Umbilical cord (tissue), 1 donor: ENCODE measurements at regions not wholly inside any gene's neighbourhood (a gene's known extent, or its start where the extent isn't known, plus 50 kb on each side); places are given as distances from the start of the nearest gene placed in this dataset.

Experiments
- DNase-seq: peaks from one replicate; pipeline ENCODE4 v3.0.0-alpha.2; 2015; ENCODE audit warnings: low spot score

DNA sequence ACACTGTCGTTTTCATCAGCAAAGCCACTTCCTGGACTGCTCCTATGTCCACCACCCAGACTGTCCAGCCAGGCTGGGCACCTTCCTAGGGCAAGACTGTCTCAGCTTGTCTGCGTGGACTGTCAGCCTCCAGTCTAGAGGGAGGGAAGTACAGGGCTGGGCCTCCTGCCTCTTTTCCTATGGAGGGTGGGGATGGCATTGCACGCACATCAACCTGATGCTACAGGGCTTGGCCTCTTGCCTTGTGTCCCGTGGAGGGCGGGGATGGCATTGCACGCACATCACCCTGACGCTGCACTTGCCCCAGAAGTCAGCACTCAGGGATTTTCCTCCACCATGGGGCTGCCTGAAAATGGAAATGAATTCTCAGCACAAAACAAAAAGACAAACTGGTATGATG, 304.2 kb upstream of the CDH4 start:
- DNase-seq, result no peak

DNA sequence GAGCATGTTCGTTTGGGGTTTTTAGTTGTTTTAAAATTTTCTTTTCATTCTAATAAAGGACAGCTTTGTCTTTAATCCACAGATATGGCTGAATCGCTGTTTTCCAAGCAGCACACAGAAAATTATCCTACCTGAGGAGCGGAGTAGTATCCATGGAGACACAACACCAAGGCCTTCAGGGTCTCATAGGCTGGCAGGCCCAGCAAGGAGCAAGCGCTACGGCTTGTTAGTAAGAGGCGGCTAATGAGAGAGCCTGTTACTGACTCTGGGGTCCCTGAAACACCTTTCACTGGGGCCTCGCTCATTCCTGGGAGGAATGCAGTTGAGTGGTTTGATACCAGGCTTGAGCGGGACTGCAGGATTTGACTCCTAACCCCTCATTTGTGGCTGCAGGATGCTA, 303.8 kb upstream of the CDH4 start:
- no peak for DNase-seq

DNA sequence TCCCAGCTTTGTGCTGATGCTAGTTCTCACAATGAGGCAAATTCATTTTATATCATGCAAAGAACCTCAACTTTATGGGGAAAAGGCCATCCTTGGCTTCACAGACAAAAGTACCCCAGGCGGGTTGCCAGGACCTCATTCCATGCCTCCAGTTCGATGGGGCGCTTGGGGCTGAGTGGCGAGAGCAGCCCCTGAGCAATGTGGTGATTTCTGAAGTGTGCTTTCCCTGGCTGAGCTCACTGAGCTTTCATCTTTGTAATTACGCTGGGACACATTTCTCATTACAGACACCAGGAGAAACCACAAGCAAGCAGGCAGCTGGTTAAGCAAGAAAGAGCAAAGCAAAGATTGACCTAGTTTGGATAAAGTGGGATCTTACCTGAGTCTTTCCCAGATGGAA, 301.5 kb upstream of the CDH4 start:
- no peak for DNase-seq

DNA sequence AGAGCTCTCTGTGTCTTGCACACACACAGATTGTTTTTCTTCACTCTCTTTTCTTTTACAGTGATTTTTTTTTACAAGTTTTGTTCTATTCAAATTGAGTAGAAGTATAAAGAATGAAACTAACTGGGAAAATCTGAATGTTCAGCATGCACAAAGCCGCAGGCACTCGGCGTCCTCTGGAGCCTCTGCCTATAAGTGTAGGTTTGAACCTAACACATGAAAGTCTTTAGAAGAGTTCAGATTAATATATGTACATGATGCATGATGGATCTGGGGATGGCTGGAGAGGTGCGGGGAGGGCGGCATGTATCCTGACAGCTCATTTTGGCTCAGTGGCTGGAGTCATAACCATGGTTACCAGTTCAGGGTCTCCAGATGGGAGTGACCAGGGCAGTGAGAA, 301.1 kb upstream of the CDH4 start:
- no peak for DNase-seq

DNA sequence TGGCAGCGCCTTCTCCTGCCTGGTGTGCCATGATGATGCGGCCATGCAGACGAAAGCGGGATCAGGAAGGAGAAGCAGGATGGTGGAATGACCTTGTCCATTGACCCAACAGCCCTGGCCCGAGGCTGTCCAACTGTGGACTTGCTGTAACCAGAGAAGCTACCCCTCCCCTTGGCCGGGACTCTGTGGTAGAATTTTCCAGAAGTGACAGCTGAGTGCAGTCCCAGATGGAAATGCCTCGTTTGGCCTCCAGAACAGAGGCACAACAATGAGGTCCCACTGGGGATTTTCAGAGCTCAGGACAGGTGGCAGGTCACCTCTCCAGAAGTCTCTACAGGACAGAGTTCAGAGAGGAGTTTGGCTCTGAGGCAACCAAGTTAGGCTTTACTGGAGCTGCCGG, 299.2 kb upstream of the CDH4 start:
- DNase-seq, result no peak

DNA sequence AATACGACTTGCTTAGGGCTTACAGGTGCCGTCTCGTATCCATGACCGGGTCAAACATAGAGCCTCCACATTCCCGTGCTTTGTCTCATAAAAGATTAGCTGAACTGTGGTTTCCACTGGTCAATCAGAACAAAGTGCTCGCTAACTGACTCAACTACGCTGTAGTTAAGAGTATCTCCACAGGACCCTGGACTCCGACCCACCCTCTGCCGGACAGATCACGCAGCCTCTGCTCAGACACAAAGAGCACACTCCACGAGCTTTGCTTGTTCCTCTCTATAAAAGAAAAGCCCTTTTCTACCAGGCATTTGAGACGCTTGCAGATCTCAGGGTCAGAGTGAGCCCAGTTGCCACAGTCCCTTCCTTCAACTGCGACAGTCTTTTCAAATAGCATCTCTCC, 298.7 kb upstream of the CDH4 start:
- no peak for DNase-seq

DNA sequence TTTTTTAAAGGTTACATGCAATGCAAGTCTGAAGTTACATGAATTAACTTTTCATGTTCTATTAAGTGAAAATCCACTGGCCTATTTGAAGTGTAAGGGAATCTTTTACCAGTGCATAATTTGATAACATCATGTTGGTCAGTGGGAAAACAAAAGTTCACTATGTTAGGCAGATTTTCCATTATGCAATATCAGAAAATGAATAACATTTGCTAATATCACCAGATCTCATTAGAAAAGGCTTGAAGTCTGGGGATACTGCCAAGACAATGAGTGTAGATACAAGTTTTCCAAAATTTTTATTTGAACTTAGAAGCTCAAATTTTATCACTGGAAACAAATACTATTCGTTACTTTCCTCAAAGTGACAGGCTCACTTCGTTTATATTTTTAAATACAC, 296.4 kb upstream of the CDH4 start:
- DNase-seq, result no peak

DNA sequence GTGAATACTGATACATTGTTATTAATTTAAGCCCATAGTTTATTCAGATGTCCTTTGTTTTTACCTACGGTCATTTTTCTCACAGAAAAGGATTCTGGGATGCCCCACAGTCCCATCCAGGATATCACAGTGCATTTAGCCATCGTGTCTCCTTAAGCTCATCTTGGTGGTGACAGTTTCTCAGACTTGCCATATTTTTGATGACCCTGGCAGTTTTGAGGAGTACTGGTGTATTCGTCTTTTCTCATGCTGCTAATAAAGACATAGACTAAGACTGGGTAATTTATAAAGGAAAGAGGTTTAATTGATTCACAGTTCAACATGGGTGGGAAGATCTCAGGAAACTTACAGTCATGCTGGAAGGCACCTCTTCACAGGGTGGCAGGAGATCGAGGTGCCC, 295.9 kb upstream of the CDH4 start:
- no peak for DNase-seq

DNA sequence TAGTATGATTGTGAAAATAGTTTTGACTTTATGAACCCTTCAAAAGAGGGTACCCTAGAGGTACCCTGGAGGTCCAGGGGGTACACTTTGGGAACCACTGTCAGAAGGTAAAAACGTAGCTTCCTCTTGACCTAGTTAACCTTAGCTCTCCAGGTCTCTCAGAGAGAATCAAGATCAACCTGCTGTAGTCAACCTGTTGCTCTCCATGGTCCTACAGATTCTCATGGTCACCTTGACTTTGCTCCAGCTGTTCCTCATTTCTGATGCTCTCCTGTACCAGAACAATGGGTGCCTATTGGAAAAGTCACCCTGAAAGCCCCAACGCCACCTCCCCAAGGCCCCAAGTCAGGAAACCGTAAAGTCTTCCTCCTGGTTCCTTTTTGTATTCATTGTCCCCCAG, 294.4 kb upstream of the CDH4 start:
- no peak for DNase-seq

DNA sequence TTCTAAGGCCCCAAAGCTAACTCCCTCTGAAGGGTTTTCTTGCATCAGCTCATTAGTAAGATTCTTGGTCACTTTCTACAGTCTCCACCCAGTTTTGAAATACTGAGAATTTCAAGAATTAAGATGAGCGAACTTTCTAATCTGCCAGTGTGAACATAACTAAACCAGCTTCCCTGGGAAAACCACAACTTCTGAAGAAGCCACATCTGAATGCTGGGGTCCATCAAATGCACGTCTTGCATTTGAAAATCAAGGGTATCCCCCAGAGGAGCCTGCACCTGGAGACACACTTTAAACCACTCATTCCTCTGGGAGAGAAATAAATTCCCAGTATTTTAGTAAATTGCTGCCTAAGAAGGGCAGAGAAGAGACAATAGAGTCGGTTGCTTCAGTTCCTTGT, 292.1 kb upstream of the CDH4 start:
- DNase-seq, result no peak

DNA sequence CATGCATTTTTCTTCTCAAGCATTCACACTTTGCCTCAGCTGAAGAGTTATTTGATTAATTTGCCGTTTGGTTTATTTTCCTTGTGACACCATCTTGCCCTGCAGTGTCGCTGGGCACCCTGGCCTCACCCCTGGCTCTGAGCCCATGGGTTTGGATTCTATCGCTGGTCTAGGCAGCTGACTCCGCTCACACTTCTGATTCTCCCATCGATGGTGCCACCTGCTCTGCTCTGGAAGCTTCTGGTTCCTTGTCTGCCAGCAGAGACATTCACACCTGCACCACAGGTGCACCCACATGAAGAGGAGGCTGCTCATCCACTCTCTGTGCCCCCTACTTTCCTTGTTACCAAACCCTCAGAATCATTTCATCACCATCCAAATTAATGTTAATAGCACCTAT, 291.6 kb upstream of the CDH4 start:
- DNase-seq, result no peak

DNA sequence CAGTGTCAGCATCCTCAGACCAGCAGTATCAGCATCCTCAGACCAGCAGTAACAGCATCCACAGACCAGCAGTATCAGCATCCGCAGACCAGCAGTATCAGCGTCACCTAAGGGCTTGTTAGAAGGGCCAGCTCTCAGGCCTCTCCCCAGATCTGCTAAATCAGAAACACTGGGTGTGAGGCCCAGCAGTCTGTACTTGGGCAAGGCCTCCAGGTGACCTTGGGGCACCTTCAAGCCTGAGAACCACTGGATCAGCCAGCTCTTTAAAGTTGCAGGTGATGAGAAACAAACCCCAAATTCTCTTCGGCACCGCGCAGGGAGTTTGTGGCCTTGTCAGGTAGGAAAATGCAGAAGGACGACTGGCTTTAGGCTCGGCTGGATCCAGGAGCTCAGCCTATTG, 290.5 kb upstream of the CDH4 start:
- no peak for DNase-seq

DNA sequence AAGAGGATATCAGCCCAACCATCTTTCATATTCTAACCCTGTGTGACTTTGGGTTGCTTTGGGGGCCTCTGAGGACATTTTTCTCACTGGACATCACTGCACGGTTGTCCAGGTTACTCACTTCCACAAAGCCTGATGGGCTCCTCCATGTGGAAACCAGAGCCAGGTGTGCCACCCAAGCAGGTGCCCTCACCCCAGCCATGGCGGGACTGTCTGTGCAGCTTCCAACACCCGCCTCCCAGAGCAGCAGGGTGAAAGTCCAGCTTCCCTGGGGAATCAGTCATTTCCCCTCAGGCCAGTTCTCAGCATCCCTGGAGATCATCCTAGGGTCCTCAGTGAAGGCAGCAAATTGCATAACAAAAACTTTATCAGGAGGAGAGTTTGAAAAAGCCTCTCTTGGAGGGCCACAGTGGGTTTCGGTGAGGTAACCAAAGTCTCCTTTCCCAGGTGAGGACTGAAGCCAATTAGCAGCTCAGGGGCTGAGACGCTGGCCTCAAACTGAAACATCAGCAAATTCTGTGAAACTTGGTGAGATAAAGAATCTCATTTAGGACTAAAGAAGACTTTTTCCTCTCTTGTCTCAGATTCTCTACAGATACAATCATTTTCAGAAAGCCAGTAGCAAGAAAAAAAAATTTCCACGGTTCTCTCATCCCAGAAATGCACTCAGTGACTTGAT, 289.6 kb upstream of the CDH4 start:
- DNase-seq, result no peak

DNA sequence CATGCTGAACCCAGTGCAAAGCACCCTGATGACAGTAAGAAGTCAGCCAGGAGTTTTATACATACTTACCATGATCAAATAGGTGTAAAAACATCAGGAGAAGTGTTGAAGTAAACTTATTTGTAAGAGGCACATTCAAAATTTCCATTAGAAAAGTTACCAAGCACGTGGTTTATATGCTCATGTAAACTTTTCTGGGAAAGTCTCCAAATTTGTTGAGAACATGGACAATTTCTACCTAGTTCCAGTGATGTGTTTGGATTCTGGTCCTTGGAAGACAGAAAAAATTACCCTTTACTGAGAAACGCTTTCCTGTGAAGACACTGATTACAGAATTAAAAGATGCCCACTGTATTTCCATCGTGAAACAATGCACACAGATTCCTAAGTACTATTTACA, 288.9 kb upstream of the CDH4 start:
- DNase-seq, result no peak

DNA sequence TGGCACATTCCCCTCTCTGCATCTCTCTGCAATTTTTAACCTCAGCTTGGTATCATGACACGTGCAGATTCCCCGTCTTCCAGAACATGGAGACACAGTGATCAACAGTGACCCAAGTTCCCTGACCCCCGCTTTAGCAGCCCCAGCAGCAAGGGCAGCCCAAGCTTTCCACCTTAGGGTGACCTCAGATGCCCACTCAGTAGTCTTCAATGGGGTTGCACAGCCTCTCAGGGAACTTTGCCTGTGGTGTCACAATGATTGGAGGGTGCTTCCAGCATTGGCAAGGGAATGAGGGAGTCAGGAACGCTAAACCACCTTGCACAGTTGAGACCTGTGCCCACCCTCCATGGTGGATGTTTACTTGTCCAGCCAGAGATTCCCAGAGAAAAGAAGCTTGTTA, 287.1 kb upstream of the CDH4 start:
- DNase-seq, result no peak

DNA sequence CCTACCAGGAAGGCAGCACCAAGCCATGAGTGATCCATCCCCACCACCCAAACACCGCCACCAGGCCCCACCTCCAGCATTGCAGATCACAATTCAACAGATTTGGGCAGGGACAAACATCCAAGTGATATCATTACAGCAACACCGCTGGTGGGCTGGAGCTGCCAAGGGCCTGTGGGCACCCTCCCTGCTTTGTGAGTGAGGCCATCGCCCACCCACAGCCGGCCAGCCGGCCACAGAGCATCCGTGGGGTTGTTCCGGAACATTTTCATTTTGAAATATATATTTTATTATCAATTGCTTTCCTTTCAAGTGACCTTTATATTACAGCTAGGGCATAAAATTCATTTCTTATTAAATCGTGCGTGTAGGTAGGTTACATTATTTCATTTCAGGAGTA, 286.0 kb upstream of the CDH4 start:
- DNase-seq, result no peak

DNA sequence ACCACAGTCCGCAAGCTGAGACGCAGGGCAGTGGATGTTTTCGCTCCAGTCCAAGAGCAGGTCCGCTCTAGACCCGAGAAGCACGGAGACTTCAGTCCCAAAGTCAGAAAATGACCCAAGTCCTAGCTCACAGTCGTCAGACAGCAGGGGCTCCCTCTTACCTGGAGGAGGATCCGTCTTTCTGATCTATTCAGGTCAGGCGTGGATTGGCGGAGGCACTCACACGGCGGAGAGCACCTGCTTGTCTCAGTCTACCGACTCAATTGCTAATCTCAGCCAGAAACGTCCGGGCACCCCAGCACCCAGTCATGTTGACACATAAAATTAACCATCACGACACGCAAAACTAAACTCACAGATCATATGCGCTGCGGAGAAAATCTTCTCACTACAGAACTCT, 285.3 kb upstream of the CDH4 start:
- DNase-seq, result no peak

DNA sequence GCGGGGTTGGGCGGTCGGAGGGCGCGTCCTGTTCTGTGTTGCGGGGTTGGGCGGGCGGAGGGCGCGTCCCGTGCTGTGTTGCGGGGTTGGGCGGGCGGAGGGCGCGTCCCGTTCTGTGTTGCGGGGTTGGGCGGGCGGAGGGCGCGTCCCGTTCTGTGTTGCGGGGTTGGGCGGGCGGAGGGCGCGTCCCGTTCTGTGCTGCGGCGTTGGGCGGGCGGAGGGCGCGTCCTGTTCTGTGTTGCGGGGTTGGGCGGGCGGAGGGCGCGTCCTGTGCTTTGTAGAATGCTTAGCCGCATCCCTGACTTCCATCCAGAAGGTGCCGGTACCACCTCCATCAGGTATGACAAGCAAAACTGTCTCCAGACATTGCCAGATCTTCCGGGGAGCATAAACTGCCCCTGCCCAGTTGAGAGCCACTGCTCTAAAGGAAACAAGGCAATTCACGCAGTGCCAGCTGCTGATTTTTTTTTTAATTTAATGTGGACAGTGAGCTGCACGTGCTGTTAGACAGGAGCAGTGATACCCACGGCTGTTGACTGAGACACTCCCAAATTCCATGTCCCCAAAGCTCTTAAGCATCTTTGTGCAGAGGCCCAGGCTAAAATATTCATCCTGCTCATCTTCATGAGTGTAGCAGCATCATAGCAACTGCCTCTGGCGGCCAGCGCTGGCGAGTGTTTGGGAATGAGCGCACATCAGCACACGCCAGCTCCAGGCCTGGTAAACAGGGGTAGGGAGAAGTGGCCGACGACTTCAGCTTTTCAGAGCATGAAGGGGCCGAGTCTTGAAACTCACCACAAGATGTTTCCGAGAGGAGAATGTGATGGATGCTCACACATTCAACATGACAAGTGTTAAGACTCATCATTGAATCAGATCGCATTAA, 284.4 kb upstream of the CDH4 start:
- no peak for DNase-seq

DNA sequence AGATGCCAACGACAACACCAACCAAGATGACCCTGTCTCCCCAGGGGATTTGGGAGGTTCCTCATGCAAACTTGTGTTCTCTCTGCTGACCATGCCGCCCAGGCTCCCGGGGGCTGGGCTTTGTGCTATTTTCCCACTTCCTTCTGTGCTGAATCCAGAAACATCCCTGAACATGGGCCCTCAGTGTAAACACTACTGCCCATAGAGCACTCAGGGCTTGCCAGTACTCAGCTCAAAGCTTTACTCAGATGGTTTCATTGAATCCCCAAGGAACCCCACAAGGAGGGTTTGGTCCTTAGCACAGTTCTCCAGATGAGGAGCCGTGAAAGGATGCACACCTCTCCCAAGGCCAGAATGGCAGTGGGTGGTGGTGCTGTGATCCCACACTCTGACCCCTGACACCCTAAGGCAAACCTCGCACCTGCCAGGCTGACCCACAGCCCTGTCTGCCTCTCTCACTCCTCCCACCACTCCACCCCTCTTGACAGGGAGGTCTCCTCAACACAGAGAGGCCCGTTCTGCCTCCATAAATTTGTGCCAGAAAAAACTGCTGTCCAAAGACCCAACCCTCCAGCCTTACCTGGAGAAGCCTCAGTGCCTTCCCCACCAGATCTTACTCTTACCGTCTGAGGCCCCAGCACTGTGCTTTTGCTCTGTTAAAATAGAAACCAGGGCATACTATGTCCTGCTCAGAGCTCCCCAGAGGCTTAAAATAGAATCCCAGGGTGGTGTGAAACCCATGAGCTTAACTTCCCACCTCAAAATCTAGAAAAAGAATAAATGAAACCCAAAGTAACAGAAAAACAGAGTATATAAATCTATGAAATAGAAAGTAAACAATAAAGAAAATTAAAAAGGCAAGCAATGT, 283.0 kb upstream of the CDH4 start:
- DNase-seq, result no peak

DNA sequence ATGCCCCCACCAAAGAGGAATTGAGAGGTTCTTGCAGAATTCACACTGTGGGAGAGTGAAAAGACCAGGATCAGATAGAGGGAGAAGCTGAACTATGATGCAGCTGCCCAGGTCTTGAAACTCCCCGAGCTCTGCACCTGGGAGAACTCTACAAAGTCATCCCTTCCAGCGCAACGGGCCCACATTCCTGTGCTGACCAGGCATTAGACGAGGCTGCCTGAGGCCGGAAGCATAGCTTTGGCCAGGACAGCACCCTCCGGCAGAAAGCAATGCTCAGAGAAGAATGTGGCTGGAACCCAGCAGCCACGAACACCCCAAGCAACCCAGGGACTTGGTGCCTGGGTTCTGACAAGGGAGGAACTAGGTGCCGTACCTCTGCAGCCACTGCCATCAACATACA, 281.5 kb upstream of the CDH4 start:
- no peak for DNase-seq

DNA sequence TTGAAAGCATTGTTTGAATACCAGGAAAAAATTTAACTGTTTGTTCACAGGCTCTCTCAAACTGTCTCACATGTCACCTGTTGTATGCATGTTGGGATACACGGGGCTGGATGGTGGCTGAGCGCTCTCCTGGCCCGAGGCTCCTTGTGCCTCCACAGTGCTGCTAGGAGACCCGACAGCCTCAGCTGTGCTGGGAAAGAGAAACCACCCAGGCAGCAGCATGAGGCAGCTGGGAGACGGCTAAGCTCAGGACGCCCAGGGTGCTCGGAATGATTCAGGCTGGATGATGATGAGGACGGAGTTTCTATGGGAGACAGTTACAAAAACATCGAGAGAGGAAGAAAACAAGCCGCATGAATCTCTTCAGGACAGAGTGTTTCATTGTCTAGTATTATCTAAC, 278.0 kb upstream of the CDH4 start:
- no peak for DNase-seq

DNA sequence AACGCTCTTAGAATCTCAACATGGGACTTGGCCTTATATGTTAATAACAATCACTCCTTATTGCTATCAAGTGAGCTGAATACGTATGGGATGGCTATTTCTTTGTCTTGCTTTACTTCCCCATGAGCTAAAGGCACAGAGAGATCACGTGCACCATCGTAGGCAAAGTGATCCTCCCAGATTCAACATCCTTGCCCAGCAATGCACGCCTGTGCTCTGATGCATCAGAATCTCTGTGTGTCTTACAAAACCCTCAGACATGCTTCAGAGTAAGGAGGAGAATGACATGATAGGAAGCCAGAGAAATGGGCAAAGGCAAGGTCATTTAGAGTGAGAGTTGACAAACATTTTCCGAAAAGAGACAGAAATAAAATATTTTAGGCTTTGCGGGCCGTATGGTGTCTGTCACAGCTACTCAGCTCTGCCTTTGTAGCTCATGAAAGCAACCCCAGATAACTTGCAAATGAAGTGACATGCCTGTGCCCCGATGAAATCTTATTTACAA, 277.6 kb upstream of the CDH4 start:
- DNase-seq, result no peak
